NCI-H82 (cell line): ENCODE measurements at regions not wholly inside any gene's neighbourhood (a gene's known extent, or its start where the extent isn't known, plus 50 kb on each side); places are given as distances from the start of the nearest gene placed in this dataset.
"Not testable (repeated sequence)": the region's sequence is repeated elsewhere in the genome, so short reads cannot be mapped to it uniquely, and the experiment has no call there.

Experiments used
- DNase-seq: peaks from one replicate; lab custom pipeline; 2025; lab: John Stamatoyannopoulos, UW

DNA sequence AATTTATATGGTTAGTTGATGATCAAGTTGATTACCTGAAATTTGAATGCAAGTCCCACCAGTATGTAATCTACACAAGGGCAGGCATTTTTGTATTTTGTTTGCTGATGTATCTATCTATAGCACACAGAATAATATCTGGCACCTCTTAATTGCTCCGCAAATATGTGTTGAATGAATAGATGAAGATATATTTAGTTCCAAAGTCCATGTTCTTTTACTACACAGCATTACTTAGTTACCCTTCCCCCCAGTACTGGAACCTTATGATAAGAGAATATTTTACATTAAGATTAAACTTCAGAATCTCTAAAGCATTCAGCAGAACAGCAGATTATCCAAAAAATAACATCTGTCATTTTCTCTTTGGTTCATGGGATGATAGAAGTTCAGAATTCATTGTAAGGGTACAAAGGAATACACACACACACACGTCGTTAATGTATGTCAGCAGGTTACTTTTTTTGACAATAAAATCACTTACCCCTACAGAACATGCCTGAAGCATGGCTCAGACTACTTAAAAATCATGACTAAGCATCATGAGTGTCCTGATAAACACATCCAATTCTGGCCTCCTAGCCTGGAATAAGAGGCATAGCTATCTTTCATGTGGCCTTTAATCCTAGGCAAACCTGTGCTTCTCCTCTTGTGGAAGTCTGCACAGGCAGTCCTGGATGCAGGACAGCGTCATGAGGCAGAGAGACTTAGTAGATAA, 148.9 kb upstream of the TBC1D5 start:
- no peak for DNase-seq

DNA sequence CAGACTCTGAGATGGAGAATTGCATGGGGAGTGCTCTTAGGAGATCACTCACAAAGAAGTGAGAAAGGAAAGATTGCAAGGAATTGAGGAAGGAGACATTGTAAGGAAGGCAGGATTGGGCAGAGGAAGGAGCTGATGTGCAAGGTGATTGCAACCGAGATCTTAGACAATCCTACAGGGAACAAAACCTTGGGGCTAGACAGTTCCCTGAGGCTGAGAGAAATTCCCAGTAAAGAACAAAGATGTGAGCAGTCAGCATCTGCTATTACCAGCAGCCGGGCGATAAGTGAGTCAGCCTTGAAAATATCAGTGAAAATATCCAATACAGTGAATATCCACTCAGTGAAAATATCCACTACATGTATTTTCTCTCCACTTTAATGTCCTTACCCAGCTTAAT, 143.6 kb upstream of the TBC1D5 start:
- DNase-seq: no peak

DNA sequence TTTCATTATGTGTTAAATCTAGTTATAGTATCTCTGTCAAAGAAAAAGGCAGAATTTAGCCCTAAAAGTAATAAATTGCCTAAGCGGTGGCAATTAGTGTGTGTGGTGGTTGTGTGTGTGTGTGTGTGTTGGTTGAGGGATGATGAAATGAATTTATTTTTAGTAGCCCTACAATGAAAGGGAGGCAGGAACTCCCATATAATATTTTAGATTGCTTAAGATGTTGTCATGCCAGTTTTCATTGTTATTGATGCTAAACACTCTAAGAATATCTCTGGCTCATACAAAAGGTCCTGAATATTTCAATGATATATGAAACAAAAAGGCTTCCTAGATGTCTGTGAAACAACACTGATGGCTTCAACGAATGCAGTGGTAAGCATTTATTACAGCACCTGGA, 140.6 kb upstream of the TBC1D5 start:
- no peak for DNase-seq

DNA sequence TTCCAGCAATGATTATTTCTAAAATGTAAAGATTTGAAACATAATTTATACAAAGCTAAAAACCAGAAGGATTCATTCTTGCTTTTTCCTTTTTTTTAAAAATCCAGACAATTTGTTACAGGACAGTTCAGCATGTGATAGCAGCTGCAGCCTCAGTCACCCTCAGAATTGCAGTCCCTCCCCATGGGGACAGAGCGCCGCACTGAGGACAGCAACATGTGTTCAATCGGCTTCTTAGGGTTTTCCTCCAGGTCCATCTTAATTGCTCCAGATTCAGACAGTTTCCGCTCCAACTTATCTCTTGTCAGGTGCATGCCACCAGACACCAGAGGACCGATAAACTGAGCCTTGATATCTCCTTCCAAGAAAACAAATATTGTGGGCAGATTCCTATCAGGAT, 134.9 kb upstream of the TBC1D5 start:
- no peak for DNase-seq

DNA sequence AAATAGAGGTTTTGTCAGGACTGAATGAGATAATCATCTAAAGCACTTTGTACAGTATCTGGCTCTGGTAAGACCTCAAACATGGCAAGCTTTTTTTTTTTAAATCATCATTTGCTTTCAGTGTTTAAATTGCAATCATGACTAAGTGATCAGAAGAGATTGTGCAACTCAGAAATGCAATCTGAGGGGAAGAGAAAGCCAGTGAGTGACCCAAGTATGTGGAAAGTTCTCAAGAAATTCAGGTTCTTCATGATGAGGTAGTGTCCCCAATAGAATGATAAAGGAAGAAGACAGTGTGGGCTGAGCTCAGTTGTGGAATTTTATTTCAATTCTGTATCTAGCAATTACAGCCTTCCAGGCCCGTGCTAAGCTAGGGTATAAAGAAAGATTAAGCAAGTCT, 132.2 kb upstream of the TBC1D5 start:
- DNase-seq: no peak

DNA sequence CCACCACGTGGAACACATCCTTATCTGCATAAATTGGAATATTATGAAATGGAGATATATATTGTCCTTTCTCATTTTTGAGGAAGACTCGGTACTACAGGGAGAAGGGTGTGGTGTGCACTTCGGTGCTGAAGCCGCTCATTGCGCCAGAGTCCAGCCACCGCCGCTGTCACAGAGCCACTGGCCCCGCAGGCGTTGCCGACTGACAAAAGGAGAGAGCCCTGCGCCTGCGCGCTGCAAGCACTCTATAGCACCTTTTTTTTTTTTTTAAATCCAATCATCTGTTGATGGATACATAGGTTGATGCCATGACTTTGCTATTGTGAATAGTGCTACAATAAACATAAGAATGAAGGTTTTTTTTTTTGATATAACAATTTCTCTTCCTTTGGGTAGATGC, 130.0 kb upstream of the TBC1D5 start:
- DNase-seq: no peak

DNA sequence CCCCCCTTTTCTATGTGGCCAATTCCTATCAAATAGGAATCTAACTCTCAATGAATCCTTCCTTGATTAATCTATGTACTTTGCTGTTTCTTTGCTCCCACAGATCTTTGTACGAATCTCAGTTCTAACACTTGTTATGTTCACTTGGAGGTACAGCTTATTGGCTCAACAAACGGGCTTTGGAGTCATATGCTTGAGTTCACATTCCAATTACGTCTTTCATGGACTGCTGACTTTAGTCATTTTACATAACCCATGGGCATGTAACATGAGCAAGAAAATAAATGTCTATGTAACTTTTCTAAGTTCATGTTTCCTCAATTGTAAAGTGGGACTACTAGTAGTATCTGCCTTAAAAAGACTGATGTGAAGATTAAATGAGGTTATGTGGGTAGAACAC, 123.2 kb upstream of the TBC1D5 start:
- no peak for DNase-seq

DNA sequence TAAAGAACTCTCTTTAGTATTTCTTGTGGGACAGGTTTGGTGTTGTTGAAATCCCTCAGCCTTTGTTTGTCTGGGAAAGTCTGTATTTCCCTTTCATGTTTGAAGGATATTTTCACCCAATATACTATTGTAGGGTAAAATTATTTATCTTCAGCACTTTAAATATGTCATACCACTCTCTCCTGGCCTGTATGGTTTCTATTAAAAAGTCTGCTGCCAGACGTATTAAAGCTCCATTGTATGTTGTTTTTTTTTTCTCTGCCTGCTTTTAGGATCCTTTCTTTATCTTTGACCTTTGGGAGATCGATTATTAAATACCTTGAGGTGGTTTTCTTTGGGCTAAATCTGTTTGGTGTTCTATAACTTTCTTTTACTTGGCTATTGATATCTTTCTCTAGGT, 119.0 kb upstream of the TBC1D5 start:
- DNase-seq: no peak

DNA sequence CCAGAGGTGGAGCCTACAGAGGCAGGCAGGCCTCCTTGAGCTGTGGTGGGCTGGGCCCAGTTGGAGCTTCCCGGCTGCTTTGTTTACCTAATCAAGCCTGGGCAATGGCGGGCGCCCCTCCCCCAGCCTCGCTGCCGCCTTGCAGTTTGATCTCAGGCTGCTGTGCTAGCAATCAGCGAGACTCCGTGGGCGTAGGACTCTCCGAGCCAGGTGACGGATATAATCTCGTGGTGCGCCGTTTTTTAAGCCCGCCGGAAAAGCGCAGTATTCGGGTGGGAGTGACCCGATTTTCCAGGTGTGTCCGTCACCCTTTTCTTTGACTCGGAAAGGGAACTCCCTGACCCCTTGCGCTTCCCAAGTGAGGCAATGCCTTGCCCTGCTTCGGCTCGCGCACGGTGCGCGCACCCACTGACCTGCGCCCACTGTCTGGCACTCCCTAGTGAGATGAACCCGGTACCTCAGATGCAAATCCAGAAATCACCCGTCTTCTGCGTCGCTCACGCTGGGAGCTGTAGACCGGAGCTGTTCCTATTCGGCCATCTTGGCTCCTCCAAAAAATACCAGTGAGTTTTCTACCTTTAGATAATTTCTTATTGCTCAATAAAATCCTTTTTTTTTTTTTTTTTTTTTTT, 118.5 kb upstream of the TBC1D5 start:
- DNase-seq: not testable (repeated sequence)

DNA sequence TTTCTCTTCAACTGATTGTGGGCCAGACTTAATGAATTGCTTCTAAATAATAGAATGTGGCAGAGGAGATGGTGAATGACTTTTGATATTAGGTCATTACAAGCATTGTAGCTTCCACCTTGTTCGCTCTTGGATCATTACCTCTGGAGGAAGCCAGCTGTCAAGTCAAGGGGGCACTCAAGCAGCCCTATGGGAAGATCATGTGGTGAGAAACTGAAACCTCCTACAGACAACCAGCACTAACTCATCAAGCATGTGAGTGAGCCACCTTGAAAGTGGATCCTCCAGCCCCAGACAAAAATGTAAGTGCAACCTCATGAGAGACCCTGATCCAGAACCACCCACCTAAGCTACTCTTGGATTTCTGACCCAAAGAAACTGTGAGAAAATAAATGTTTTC, 109.8 kb upstream of the TBC1D5 start:
- no peak for DNase-seq

DNA sequence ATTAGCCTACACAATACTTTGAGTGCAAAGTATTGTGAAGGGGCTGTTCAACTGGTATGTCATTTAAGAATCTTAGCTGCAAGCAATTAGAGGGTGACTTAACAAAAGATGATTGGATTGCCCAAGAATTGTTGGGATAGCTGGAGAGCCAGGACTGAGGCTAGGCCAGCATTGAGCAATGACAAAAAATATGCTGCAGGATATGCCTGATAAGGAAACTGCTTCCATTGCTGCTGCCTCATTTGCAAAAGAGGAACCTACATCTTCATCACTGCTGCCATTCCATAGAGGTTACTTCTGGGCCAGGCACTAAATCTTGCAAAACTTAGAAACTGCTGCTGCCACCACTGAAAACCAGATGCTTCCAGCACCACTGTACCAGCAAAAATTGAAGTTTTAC, 108.0 kb upstream of the TBC1D5 start:
- DNase-seq: no peak

DNA sequence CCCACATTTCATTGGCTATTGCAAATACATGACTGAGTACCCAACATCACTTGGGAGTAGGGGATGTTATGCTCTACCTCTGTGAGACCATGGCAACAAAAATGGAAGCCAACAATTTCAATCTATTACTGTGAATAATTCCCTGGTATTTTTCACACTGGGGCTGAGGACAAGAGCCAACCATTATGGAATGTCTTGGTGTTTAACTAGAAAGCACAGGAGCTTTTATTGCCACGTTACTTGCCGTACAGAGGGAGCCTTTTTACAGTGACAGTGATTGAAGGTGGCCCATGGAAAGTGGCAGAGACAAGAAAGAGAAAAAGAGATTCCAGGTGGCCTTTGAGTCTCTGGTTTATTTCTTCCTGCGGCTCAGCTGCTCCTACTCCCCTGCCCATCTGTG, 105.7 kb upstream of the TBC1D5 start:
- no peak for DNase-seq

DNA sequence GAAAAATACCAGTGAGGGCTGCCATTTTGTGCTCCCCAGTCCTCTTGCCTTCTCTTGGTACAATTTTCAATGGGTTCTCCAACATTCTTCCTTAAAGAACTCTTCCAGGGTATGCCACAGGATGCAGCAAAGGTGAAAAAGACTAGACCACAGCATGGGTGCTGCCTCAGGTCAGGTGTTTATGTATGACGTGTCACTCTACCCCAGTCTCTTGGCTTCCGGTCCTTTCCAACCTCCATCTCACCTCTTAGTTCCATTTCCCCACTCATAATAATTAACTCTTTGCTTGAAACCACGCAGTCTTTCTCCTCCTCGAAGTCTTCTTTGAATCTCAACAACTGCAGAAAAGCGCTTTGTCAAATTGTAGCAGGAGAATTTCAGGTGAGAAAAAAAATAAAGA, 104.7 kb upstream of the TBC1D5 start:
- DNase-seq: no peak

DNA sequence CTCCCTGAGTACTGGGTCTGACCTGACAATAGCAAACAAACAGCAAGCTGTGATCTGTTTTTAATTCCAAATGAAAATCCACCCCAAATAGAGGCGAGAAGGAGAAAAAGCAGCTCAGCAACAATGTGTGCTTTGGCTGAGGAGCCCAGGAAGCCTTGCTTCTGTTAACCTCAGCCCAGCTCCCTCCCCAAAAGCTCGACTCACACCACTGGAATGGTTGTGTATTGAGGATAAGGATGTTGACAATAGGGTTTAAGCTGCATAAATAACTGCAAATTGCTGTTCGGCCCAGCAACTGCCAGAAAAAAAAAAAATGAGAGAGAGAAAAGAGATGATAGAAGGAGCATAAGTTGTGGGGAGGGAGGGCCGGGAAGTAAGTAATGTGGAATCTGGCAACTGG, 104.0 kb upstream of the TBC1D5 start:
- DNase-seq: no peak

DNA sequence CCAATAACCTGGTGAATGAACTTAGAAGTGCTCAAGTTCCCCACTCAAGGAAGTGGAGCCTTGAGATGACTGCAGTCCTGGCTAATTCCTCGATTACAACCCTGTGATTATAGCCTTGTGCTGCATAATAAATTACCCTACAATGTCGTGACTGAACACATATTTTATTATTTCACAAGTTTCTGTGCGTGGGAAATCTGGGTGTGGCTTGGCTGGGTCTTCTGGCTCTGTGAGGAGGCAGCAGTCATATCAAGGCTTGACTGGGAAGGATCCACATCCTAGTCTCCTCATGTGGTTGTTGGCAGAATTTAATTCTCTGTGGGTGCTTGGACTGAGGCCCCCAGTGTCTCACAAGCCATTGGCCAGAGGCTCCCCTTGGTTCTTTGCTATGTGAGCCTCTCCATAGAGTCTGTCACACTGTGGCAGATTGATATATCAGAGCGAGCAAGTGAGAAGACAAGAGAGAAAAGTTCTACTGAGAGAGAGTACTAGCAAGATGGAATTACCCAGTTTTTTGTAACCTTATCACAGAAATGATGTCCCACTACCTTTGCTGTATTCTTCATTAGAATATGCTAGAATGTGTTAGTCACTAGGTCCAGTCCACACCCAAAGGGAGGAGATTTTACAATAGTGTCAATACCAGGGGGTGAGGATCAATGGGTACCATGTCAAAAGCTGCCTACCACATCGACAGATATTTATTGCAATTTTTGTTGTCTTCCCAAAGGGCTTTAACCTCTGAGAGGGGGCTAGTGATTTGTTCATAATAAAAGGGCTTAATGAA, 102.8 kb upstream of the TBC1D5 start:
- no peak for DNase-seq

DNA sequence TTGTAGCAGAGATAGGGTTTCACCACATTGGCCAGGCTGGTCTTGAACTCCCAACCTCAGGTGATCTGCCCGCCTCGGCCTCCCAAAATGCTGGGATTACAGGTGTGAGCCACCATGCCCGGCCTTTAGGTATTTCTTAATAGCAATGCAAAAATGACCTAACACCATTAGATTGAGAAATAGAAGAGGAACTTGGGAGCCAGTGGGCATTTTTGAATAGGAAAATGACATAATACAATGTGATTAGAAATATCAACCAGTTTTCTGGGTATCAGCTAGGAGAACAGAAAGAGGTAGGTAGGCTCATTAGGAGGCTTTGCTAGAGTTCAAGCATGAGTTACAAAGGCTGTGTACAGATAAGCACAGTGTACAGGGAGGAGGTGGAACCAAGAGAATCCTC, 101.8 kb upstream of the TBC1D5 start:
- DNase-seq: no peak

DNA sequence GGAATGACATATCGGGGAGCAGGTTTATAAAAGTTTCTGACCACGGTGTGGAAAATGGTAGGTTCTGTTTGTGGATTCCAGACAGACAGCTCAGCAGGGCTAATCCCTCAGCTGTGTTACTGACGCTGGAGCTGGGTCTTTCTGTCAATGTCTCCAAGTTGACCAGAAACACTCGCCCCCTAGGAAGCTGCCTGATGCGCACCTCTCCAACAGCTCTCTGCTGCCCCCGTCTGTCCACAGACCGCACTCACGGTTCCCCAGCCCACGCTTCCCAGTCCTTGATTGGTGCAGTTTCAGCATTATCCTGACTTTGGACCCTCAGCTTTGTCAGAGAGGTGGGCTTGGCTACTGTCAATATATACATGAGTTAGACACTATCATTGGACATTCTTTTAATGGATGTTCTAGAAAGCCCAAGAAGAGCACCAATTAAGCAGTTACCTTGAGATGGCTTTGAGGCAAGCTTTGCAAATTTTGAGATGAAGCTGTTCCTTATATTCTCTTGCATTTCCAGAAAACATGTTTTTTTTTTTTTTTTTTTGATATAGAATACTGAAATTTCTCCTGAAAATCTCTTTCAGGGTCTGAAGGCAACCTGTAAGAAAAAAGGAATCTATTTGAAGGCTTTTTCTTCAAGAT, 98.9 kb upstream of the TBC1D5 start:
- DNase-seq: peak; percentile 87

DNA sequence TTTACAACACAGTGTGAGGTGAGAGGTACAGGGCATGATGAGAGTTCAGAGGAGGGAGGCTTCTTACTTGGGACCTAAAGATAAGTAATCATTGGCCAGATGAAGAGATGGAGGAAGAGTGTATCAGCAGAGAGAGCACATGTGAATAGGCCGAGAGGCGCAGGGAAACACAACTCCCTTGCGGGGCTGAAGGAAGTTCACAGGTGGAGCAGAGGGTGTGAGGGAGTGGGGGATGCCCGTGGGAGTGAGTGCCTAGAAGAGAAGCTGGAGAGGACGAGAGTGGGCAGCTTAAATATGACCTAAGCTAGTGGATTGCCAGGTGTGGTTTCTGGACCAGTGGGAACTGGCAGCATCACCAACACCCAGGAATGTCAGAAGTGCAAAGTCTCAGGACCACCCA, 98.2 kb upstream of the TBC1D5 start:
- DNase-seq: no peak

DNA sequence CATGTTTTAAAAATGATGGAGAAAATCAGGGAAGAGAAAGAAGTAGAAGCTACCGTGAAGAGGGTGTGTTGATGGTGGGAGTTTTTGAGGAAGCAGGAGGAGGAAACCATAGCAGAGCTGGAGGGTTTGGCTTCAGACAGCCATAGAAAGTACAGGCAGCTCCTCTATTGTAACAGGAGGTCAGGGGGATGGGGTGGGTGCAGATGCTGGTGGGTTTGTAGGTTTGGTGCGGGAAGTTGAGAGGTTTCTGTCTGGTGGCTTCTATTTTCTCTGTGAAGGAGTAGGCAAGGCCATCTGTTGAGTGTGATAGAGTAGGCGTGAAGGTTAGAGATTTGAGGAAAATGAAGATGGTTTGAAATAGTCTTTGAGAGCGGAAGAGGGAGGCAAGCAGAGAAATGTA, 97.7 kb upstream of the TBC1D5 start:
- no peak for DNase-seq

DNA sequence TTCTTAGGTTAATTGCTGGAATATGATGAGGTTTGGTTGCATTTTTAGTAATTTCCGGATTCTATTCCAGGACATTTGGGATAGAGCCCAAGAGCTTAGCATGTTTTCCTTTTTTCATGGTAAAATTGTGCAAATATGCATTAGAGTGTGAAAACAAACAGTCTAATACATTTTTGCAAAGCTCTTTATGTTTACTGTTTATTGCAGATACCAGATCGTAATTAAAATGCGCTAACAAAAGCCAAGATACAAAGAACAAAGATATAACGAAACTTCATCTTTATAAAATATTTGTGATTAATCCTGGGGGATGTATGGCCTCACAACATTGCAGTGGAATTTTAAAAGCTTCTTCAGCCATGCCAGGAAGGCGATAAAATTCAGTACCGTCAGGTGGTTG, 94.5 kb upstream of the TBC1D5 start:
- DNase-seq: no peak

DNA sequence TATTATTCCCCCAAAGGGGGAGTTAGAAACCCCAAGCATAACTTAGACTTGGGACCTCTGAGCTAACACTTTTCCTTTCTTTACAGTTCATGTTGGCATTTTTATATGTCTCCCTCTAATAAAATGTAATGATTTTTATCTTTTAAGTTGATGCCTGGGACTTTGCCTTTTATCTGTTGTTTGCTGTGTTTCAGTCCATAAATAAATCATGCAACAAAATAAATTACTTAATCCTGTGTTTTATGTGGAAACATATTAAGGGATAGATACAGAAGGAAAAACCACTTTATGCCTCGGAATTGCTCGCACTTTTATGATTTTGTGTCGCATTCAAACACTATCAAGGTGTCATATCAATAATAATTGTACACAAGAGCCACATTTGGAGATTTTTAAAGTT, 93.7 kb upstream of the TBC1D5 start:
- no peak for DNase-seq

DNA sequence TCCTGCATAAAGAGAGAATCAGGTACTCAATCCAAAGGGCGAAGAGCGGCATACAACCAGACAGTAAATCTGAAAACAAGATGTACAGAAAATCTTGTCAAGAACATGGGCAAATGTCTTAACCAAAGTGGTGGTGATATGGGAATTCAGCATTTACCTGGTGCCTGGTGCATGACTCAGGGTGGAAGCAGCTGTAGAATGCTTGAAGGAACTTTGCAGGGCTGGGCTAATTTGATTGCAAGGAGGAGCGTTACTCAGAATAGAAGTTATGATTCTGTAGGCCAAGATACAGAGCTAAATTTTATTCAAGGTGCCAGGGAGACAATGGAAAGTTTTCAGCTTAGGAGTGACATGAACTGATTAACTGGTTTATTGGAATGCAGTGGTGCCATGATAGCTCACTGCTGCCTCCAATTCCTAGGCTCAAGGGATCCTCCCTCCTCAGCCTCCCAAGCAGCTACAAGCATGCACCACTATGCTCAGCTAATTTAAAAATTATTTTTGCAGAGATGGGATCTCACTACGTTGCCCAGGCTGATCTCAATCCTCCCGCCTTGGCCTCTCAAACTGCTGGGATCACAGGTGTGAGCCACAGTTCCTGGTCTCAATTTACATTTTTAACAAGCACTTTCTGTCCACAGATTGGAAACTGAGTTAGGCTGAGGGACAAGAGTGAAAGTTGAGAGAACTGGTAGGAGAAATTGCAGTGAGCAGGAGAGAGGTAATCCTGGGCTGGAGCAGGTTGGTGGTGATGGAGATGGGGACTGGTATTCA, 91.5 kb upstream of the TBC1D5 start:
- no peak for DNase-seq
